ENCODE measurements at regions not wholly inside any gene's neighbourhood (a gene's known extent, or its start where the extent isn't known, plus 50 kb on each side); places are given as distances from the start of the nearest gene placed in this dataset.

DNA sequence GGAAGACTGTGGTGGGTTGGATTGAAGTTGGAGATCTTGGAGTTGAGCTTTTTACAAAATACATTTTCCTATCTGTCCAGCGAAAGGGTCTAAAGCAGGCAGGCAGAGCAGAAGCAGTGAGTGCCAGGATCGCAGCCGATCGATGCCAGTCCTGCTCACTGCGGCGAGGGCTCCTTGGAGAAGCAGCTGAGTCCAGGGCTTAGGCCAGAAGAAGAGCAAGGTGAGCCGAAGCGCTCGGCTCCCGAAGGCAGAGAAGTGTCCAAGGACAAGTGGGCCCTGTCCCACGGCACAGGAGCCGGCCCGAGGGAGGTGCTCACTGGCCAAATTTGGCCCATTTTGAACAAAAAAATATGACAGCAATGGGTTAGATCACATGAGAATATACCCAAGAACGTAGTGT, 637.8 kb downstream of the BRD1 start:
- TF ChIP-seq EZH2 (IDR thresholded peaks at IDR 0.05; ENCODE audit: insufficient read depth, poor library complexity, severe bottlenecking) = no peak
- TF ChIP-seq EZH2phosphoT487 (IDR thresholded peaks at IDR 0.05; ENCODE audit: insufficient read depth, low read depth) = no peak
